ENCODE measurements at regions not wholly inside any gene's neighbourhood (a gene's known extent, or its start where the extent isn't known, plus 50 kb on each side); places are given as distances from the start of the nearest gene placed in this dataset.

GRCh38 chr1:103371234-103371633 lies 154.3 kb upstream of the RNPC3 start:
- Histone ChIP-seq H3K9me2 (replicated peaks; ENCODE audit: low read depth, low read length) (no peaks in the 10 kb centered on the region), H3K4me1 (ENCODE audit: insufficient read depth, low read length, poor library complexity, severe bottlenecking) (no peaks in the 10 kb centered on the region), H2AFZ (ENCODE audit: low read length) (no peak overlapping the region), H3K4me3 (ENCODE audit: low read length, poor library complexity, severe bottlenecking) (no peak overlapping the region), H3K79me2 (ENCODE audit: insufficient read depth, low read length) (no peaks in the 10 kb centered on the region), H3F3A (ENCODE audit: low read depth) (no peaks in the 10 kb centered on the region), H3K4me2 (ENCODE audit: low read depth, low read length, poor library complexity, severe bottlenecking) (no peak overlapping the region), H3K9me3 (ENCODE audit: insufficient read depth, low read depth, low read length) (no peaks in the 10 kb centered on the region), H3K27me3 (ENCODE audit: insufficient read depth, low read length, poor library complexity, severe bottlenecking) (no peaks in the 10 kb centered on the region), H3K9ac (ENCODE audit: low read depth, low read length, poor library complexity, severe bottlenecking) (no peak overlapping the region), H4K20me1 (ENCODE audit: insufficient read depth, low read length, poor library complexity, severe bottlenecking) (no peaks in the 10 kb centered on the region), H3K36me3 (ENCODE audit: insufficient read depth, low read length) (no peaks in the 10 kb centered on the region)
- TF ChIP-seq CTCF (conservative IDR thresholded peaks at IDR 0.05; ENCODE audit: low read length) (no peak), EZH2phosphoT487 (IDR thresholded peaks at IDR 0.05; ENCODE audit: borderline replicate concordance) (no peak)

- Histone ChIP-seq H3K9me2 (replicated peaks; ENCODE audit: low read depth, low read length) (no peaks in the 10 kb centered on the region), H3K9me3 (ENCODE audit: insufficient read depth, low read depth, low read length) (no peaks in the 10 kb centered on the region), H4K20me1 (ENCODE audit: insufficient read depth, low read length, poor library complexity, severe bottlenecking) (no peaks in the 10 kb centered on the region), H3K27me3 (ENCODE audit: insufficient read depth, low read length, poor library complexity, severe bottlenecking) (no peaks in the 10 kb centered on the region), H3K9ac (ENCODE audit: low read depth, low read length, poor library complexity, severe bottlenecking) (no peak overlapping the region), H3K4me2 (ENCODE audit: low read depth, low read length, poor library complexity, severe bottlenecking) (no peak overlapping the region), H3F3A (ENCODE audit: low read depth) (no peaks in the 10 kb centered on the region), H3K79me2 (ENCODE audit: insufficient read depth, low read length) (no peaks in the 10 kb centered on the region), H3K4me1 (ENCODE audit: insufficient read depth, low read length, poor library complexity, severe bottlenecking) (no peaks in the 10 kb centered on the region), H3K36me3 (ENCODE audit: insufficient read depth, low read length) (no peaks in the 10 kb centered on the region), H3K4me3 (ENCODE audit: low read length, poor library complexity, severe bottlenecking) (no peak overlapping the region), H2AFZ (ENCODE audit: low read length) (no peak overlapping the region)
- TF ChIP-seq CTCF (conservative IDR thresholded peaks at IDR 0.05; ENCODE audit: low read length) (no peak), EZH2phosphoT487 (IDR thresholded peaks at IDR 0.05; ENCODE audit: borderline replicate concordance) (no peak)
Observed at GRCh38 chr1:103367186-103367585, 158.3 kb upstream of the RNPC3 start.

GRCh38 chr1:103365860-103366569 lies 159.5 kb upstream of the RNPC3 start:
- H3K9me2 ChIP-seq (replicated peaks; ENCODE audit: low read depth, low read length), result no peaks in the 10 kb centered on the region
- no peaks in the 10 kb centered on the region for H3K4me1 ChIP-seq (ENCODE audit: insufficient read depth, low read length, poor library complexity, severe bottlenecking)
- no peak overlapping the region for H3K4me2 ChIP-seq (ENCODE audit: low read depth, low read length, poor library complexity, severe bottlenecking)

More at GRCh38 chr1:103365860-103366569, 159.5 kb upstream of the RNPC3 start:
- Histone ChIP-seq H2AFZ (ENCODE audit: low read length) (no peak overlapping the region), H4K20me1 (ENCODE audit: insufficient read depth, low read length, poor library complexity, severe bottlenecking) (no peaks in the 10 kb centered on the region), H3F3A (ENCODE audit: low read depth) (no peaks in the 10 kb centered on the region), H3K9me3 (ENCODE audit: insufficient read depth, low read depth, low read length) (no peaks in the 10 kb centered on the region), H3K36me3 (ENCODE audit: insufficient read depth, low read length) (no peaks in the 10 kb centered on the region), H3K9ac (ENCODE audit: low read depth, low read length, poor library complexity, severe bottlenecking) (no peak overlapping the region), H3K27me3 (ENCODE audit: insufficient read depth, low read length, poor library complexity, severe bottlenecking) (no peaks in the 10 kb centered on the region), H3K79me2 (ENCODE audit: insufficient read depth, low read length) (no peaks in the 10 kb centered on the region), H3K4me3 (ENCODE audit: low read length, poor library complexity, severe bottlenecking) (no peak overlapping the region)
- TF ChIP-seq EZH2phosphoT487 (IDR thresholded peaks at IDR 0.05; ENCODE audit: borderline replicate concordance) (no peak), CTCF (conservative IDR thresholded peaks at IDR 0.05; ENCODE audit: low read length) (no peak)
